SK-N-SH (cell line): ENCODE measurements at regions not wholly inside any gene's neighbourhood (a gene's known extent, or its start where the extent isn't known, plus 50 kb on each side); places are given as distances from the start of the nearest gene placed in this dataset.

Experiments used
- EP300 ChIP-seq, 2 experiments: IDR thresholded peaks; 2 replicates each; pipeline versions ENCODE4 v1.4.0 to v1.6.1; 2012; ENCODE audit warnings: borderline replicate concordance in 1 of 2, low read depth in 1 of 2, low read length in 1 of 2
- RXRA ChIP-seq: IDR thresholded peaks from 2 replicates; pipeline ENCODE4 v1.4.0; 2012; ENCODE audit warnings: low read depth, mild to moderate bottlenecking, borderline replicate concordance
- SMC3 ChIP-seq: IDR thresholded peaks from 2 replicates; pipeline ENCODE4 v1.6.1; 2012; ENCODE audit warnings: low read depth, low read length, improper control_type of control experiment
- YY1 ChIP-seq: IDR thresholded peaks from 2 replicates; pipeline ENCODE4 v1.4.0; 2012; ENCODE audit warnings: low read depth, mild to moderate bottlenecking
- TF ChIP-seq, protein P1 (sequence below): fragments of 200-600 bp; sonication (generic); IDR thresholded peaks from 2 replicates; pipeline ENCODE4 v1.6.1; 2017; ENCODE audit warnings: antibody characterized with exemption, mild to moderate bottlenecking, moderate library complexity
- TF ChIP-seq, protein P2 (sequence below): IDR thresholded peaks from 2 replicates; pipeline ENCODE4 v1.4.0; 2012; ENCODE audit warnings: low read depth

DNA sequence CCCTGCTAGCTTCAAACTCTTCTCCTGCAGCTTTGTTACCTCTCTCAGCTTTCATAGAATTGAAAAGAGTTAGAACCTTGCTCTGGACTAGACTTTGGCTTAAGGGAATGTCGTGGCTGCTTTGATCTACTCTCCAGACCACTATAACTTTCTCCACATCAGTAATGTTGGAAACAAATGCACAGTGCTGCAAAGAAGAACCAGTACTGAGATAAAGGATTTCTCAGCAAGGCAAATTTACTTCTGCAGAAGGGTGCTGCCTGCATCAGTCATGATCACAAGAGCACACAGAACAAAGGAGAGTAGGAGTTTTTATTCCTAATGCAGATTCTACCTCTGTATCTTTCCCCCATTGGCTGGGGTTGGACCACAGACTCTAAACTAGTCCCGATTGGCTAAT is 621.6 kb upstream of the CHRM3 start:
- no peak for TF ChIP-seq YY1
- no peak for TF ChIP-seq EP300 (IDR thresholded peaks at IDR 0.05; ENCODE audit: borderline replicate concordance in 1 of 2, low read depth in 1 of 2, low read length in 1 of 2)
- no peak for TF ChIP-seq RXRA
- TF ChIP-seq, protein P1, sequence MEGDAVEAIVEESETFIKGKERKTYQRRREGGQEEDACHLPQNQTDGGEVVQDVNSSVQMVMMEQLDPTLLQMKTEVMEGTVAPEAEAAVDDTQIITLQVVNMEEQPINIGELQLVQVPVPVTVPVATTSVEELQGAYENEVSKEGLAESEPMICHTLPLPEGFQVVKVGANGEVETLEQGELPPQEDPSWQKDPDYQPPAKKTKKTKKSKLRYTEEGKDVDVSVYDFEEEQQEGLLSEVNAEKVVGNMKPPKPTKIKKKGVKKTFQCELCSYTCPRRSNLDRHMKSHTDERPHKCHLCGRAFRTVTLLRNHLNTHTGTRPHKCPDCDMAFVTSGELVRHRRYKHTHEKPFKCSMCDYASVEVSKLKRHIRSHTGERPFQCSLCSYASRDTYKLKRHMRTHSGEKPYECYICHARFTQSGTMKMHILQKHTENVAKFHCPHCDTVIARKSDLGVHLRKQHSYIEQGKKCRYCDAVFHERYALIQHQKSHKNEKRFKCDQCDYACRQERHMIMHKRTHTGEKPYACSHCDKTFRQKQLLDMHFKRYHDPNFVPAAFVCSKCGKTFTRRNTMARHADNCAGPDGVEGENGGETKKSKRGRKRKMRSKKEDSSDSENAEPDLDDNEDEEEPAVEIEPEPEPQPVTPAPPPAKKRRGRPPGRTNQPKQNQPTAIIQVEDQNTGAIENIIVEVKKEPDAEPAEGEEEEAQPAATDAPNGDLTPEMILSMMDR: no peak
- TF ChIP-seq, protein P2, sequence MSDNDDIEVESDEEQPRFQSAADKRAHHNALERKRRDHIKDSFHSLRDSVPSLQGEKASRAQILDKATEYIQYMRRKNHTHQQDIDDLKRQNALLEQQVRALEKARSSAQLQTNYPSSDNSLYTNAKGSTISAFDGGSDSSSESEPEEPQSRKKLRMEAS: no peak
- TF ChIP-seq SMC3: no peak
